ENCODE measurements at regions not wholly inside any gene's neighbourhood (a gene's known extent, or its start where the extent isn't known, plus 50 kb on each side); places are given as distances from the start of the nearest gene placed in this dataset.

DNA sequence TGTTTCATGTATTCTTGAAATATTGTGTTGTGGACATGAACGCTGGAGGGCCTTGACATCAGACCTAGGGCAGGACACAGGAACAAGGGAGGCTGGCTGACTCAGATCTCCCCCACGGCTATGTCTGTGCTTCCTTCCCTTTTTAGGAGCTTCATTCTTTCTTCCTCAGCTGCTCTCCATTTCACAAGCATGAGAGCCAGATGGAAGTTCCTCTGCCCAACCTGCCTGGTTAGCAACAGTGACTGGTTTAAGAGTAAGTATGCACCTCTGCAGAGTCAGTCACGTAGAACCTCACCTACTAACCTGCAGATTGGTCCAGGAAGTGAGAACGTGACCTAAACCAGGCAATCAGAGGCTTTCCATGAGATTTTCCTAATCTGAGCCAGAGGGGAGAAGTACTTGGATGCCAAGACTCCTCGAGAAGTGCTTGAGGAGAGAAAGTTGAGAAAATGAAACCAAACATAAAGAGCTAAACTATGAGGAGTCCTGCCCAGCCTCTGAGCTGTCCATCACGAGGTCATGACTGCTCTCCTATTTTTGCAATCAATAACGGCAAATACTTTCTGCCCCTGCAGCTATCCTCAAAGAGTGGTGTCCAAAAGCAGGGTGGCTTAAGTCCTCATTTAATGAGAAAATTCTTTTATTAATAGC lies 465.2 kb upstream of the CITED2 start:
- no peak for DNase-seq

DNA sequence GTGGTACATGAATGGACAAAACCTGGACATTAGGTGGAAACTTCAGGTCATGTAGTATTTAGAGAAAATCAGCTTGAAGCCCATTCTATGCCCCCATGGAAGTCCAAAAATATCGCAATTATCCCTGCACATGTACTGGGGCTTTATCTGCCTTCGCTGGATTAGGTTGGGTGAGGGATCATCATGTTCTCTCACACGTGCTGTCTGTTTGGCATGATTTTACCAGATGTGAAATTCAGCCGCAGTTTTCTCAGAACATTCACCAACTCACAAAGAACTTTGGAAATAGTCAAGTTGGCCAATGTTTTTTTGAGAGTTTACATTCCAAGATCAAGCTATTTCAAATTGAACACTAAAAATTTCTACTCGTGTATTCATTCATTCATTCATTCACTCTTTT lies 459.8 kb upstream of the CITED2 start:
- no peak for DNase-seq

DNA sequence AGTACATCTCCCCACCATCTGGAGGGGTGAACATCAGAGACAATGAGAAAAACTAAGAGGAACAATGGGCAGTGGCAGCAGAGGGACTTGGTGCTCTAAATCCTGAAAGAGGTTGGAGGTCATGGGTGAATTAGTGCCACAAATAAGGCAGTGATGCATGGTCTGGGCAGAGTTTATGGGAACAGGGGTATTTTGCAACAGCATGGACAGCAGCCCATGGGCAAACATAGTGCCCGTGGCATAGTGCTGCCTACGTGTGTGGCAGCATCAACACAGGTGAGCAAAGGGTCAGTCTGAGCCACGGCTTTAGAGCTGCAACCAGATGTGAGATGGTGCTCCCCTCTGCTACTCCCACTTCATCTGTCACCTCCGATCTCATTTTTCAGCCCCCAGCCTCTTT lies 459.1 kb upstream of the CITED2 start:
- no peak for DNase-seq

DNA sequence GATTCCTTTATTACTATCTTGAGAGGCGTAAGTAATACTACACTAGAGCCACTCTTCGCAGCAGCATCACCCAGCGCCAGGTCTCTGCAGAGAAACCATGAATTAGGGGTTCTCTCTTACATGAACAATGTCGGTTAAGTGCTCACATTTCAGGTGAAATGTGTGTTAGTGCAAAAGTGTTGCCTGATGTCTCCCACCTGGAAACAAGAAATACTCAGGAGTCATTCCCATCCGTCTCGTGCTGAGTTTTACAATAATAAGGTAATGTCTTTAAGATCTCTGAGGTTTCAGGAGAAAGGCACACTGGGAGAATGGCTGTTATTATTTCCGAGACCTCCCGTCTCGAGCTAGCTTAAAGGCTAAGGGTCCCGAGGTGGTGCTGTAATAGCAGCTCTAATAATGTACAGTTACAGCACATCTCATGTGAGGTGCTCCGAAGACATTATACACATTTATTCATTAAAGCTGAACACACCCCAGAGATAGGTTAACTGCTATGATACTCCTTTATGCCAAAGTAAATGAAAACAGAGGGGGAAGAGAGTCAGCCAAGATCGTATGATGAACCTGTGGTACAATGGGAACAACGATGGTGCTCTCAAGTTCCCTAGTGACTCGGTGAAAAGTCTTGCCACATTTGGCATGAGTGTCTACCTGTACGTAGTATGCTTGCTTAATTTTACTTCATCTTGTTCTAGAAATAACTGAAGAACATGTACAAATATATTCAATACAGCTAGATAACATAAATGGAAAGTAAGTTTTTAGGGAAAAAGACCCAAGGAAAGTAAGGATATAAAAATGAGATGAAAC lies 458.3 kb upstream of the CITED2 start:
- DNase-seq = no peak

- no peak for DNase-seq
Observed at GRCh38 chr6:139829576-139829975, 455.1 kb upstream of the CITED2 start.

GRCh38 chr6:139828751-139829519 lies 454.5 kb upstream of the CITED2 start:
- no peak for DNase-seq

GRCh38 chr6:139825935-139826374 lies 451.5 kb upstream of the CITED2 start:
- no peak for DNase-seq

DNA sequence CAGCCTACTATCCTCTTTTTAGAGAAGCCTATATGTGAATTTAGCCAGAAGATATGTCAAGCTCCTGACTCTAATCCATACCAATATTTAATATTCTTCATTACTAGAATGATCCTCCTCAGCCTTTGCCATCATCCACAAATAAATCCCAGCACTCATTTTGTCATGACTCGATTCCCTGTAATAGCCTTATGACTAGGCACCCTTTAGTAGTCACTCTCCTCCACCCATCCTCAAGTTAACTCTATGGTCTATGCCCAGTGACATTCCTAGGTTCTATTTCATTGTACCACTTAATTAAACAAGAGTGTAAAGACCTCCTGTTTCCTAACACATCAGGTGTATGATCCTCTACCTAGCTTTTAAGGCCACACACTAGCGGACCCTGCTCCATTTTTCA lies 450.4 kb upstream of the CITED2 start:
- DNase-seq = no peak

DNA sequence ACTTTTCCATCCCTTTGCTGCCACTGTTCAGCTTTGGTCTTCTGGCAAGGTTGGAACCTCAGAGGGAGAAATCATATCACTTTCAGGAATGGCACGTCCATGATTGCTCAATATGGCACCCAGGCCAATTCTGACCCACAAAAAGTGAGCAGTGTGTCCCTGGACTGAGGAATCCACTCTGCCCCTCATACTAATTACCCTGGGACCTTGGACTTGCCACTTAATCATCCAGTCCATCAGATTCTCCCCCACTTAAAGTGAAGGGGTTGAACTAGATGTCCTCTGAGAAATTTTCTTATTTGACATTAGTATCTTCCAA lies 449.3 kb upstream of the CITED2 start:
- no peak for DNase-seq

GRCh38 chr6:139823099-139823807 lies 448.8 kb upstream of the CITED2 start:
- DNase-seq = no peak

DNA sequence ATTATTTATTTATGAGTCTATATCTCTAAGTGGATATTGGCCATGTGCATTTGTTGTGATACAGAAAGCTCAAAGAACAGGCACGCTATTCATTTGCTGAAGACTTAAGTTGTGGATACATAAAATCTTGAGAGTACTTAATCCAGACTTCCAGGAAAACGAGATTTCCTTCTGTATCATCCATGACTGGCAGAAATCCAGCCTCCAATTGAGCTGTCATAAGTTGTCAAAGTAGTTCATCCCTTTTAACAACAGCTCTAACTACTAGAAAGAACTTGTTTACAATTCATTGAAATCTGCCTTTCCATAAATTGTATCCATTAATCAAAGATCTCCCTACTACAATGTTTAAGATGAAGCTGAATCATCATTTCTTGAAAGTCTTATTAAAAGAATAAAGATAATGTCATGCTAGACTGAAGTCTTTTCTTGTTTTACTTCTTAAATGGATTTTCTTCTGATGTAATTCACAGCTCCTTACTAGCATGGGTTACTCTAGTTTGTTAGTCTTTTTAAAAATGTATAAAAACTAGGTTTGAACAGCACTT lies 447.3 kb upstream of the CITED2 start:
- no peak for DNase-seq

- no peak for DNase-seq
Observed at GRCh38 chr6:139820210-139820609, 445.8 kb upstream of the CITED2 start.

DNA sequence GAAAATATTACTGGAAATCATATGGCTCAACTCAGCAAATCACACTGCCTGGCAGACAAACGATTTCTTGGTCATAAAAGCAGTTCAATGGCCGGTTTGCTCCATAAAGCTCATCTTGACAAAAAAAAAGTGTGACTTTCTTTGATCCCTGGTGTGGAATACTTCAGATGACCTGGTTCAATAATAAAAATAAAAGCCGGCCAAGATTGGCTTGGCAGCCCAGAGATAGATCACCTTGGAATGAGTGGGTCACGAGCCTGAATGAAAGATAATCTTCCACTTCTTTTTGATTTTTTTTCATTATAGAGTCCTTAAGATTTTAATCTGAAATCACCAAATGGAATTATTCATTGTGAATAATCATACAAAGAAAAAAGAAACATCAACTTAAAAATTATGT lies 445.3 kb upstream of the CITED2 start:
- DNase-seq = no peak

GRCh38 chr6:139812939-139813338 lies 438.5 kb upstream of the CITED2 start:
- no peak for DNase-seq

GRCh38 chr6:139801571-139802321 lies 427.3 kb upstream of the CITED2 start:
- DNase-seq = no peak

GRCh38 chr6:139800837-139801236 lies 426.4 kb upstream of the CITED2 start:
- no peak for DNase-seq

DNA sequence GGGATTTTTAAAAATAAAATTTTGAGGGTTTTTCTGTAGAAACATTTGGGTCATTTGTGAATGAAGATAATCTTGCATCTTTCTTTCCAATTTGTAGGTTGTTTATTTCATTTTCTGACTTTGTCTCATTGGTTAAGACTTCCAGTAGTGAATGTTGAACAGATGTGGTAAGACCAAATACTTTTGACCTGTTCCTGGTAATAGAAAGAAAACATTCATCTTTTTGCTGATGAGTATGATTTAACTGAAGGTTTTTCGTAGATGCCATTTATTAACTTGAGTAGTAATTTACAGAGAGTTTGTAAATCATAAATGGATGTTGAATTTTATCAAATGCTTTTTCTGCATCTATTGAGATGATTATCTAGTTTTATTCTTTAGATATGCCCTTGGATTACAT lies 416.1 kb upstream of the CITED2 start:
- DNase-seq = no peak

DNA sequence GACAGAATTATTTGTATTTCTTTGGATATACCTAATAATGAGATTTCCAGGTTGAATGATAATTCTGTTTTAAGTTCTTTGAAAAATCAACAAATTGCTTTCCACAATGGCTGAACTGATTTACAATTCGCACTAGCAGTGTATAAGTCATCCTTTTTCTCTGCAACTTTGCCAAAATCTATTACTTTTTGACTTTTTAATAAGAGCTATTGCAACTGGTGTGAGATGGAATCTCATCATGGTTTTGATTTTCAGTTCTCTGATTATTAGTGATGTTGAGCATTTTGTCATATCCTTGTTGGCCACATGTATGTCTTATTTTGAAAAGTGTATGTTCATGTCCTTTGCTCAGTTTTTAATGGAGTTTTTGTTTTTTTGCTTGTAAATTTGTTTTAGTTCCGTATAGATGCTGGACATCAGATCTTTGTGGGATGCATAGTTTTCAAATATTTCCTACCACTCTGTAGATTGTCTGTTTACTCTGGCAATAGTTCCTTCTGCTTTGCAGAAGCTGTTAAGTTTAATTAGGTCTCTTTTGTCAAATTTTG lies 409.8 kb upstream of the CITED2 start:
- no peak for DNase-seq

DNA sequence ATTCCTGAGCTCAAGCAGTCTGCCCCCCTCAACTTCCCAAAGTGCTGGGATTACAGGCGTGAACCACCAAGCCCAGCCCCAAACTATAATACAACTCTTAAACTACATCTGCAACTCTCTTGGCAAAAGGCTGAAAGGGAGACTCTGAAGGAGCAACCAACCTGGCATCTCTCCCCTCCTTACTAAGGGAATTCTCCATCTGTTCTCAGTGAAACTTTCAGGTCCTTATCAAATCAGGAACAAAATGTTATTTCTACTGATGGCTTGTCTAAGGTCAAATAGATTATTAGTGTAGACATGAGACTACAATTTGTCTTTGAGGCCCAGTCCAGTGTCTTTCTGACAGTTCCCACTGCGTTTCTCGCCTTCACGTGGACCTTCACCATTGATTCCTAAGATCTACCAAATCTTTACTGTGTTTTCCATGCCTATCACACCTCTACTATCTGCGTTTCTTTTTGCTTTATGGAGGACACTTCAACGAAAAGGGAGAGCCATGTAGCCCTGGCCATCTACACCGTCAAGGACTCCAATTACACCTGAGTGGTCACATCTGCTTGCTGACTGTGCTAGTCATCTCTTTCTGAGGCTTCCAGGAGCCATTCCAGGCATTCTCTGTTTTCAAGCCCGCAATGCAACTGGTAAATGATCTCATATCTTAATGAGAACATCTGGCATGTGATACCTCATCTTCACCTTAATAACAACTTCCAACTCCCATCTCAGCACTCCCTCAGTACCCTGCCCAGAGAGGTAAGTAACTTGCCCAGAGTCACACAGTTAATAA lies 405.7 kb upstream of the CITED2 start:
- DNase-seq = no peak

DNA sequence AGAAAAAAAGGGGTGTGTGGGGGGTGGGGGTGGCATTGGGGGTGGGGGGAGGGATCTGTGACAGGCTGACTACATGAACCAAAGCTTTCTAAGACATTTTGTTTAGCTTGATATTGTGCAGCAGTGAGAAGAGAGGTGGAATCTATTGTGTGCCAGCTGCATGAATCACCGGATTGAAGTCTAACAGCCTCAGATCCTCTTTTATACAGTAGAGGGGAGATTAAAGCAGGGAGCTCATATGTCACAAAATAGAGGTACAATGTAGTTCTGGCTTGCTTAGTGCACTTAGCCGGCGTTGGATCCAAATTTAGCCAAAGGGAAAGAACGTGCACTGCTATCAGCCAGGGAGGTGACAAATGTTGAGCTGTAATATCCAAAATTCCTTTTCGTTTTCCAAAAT lies 404.2 kb upstream of the CITED2 start:
- peak; percentile 14 for DNase-seq

DNA sequence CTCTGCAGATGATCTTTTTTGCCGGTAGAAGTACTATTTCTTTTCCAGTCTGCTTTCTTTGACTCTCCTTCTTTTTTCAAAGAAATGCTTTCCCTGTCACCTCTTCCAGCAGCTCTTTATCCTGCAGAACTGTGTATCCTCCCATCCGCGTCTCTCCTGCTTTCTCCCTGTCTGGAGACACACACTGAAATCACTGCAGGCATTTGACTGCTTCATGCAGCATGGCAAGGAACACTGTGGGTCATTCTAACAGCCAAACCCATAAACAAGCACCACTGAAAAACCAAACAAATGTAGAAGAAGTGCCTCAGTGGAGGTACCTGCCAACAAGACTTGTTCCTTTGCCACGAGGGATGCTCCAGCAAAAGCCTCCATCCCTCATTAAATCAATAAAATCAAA lies 403.7 kb upstream of the CITED2 start:
- no peak for DNase-seq
